ENCODE measurements at regions not wholly inside any gene's neighbourhood (a gene's known extent, or its start where the extent isn't known, plus 50 kb on each side); places are given as distances from the start of the nearest gene placed in this dataset.
"Not testable (repeated sequence)": the region's sequence is repeated elsewhere in the genome, so short reads cannot be mapped to it uniquely, and the experiment has no call there.

GRCh38 chrX:81979806-81980515 is 778.1 kb downstream of the SH3BGRL start:
- Histone ChIP-seq H3K4me3 (ENCODE audit: low read depth, low read length, poor library complexity, severe bottlenecking) (no peak overlapping the region), H3K27ac (ENCODE audit: low read depth, low read length, poor library complexity, severe bottlenecking) (no peak overlapping the region), H3K27me3 (replicated peaks; ENCODE audit: insufficient read depth, low read depth, low read length, poor library complexity) (no peaks in the 10 kb centered on the region), H3K9me3 (ENCODE audit: low read depth, low read length, poor library complexity, severe bottlenecking) (peaks cover 16% of the 10 kb centered on the region), H3K4me1 (ENCODE audit: insufficient read depth, low read length, poor library complexity, severe bottlenecking) (no peaks in the 10 kb centered on the region), H3K36me3 (ENCODE audit: insufficient read depth, low read length, poor library complexity, severe bottlenecking) (no peaks in the 10 kb centered on the region)
- CTCF ChIA-PET, result no interaction called here
- intact Hi-C loops (cut with micrococcal nuclease; ENCODE audit: unreplicated experiment), result no loop called here
- POLR2A ChIA-PET (ENCODE audit: low non-redundant PET), result no interaction called here
- DNase-seq (ENCODE audit: low spot score), result no peak
- TF ChIP-seq CTCF (conservative IDR thresholded peaks at IDR 0.05; ENCODE audit: low read depth, low read length), result no peak
- no peak for TF ChIP-seq EZH2 (IDR thresholded peaks at IDR 0.05; ENCODE audit: borderline replicate concordance, low read depth, low read length, poor library complexity, severe bottlenecking)
- no TSS peak for BruUV-seq (replicated peaks)

- H3K27ac ChIP-seq (ENCODE audit: low read depth, low read length, poor library complexity, severe bottlenecking); H3K4me3 ChIP-seq (ENCODE audit: low read depth, low read length, poor library complexity, severe bottlenecking); DNase-seq (ENCODE audit: low spot score); H3K27me3 ChIP-seq (replicated peaks; ENCODE audit: insufficient read depth, low read depth, low read length, poor library complexity); intact Hi-C loops (cut with micrococcal nuclease; ENCODE audit: unreplicated experiment); POLR2A ChIA-PET (ENCODE audit: low non-redundant PET); H3K4me1 ChIP-seq (ENCODE audit: insufficient read depth, low read length, poor library complexity, severe bottlenecking); H3K9me3 ChIP-seq (ENCODE audit: low read depth, low read length, poor library complexity, severe bottlenecking); CTCF ChIA-PET; H3K36me3 ChIP-seq (ENCODE audit: insufficient read depth, low read length, poor library complexity, severe bottlenecking); BruUV-seq (replicated peaks): not testable (repeated sequence)
Measured at GRCh38 chrX:81987217-81987616, 785.3 kb downstream of the SH3BGRL start.

DNA sequence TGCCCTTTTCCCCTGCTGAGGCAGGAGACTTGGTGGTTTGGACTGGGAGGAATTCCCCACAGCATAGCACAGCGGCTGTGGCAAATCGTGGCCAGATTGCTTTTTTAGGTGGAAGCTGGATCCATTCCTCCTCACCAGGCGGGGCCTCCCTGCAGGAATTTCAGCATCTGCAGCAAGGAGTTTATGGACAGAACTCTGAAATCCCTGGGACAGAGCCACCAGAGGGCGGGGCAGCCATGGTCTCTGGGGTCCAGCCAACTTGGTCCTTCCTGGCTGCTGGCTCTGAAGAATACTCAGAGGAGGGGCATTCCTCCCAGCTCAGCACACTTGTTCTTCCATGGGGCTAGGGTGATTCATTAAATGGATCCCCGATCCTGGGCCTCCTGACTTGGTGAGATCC is 794.3 kb downstream of the SH3BGRL start:
- Histone ChIP-seq H3K4me3 (ENCODE audit: low read depth, low read length, poor library complexity, severe bottlenecking) (no peak overlapping the region), H3K9me3 (ENCODE audit: low read depth, low read length, poor library complexity, severe bottlenecking) (peaks cover 30% of the 10 kb centered on the region), H3K27ac (ENCODE audit: low read depth, low read length, poor library complexity, severe bottlenecking) (no peak overlapping the region), H3K4me1 (ENCODE audit: insufficient read depth, low read length, poor library complexity, severe bottlenecking) (no peaks in the 10 kb centered on the region), H3K36me3 (ENCODE audit: insufficient read depth, low read length, poor library complexity, severe bottlenecking) (no peaks in the 10 kb centered on the region), H3K27me3 (replicated peaks; ENCODE audit: insufficient read depth, low read depth, low read length, poor library complexity) (no peaks in the 10 kb centered on the region)
- ChIA-PET CTCF (no interaction called here), POLR2A (ENCODE audit: low non-redundant PET) (no interaction called here)
- DNase-seq (ENCODE audit: low spot score), result no peak
- TF ChIP-seq EZH2 (IDR thresholded peaks at IDR 0.05; ENCODE audit: borderline replicate concordance, low read depth, low read length, poor library complexity, severe bottlenecking) (no peak), CTCF (conservative IDR thresholded peaks at IDR 0.05; ENCODE audit: low read depth, low read length) (no peak)
- BruUV-seq (replicated peaks), result no TSS peak
- intact Hi-C loops (cut with micrococcal nuclease; ENCODE audit: unreplicated experiment), result no loop called here

- H3K27ac ChIP-seq (ENCODE audit: low read depth, low read length, poor library complexity, severe bottlenecking), result no peak overlapping the region
- no peak for DNase-seq (ENCODE audit: low spot score)
- H3K27me3 ChIP-seq (replicated peaks; ENCODE audit: insufficient read depth, low read depth, low read length, poor library complexity), result no peaks in the 10 kb centered on the region
- intact Hi-C loops (cut with micrococcal nuclease; ENCODE audit: unreplicated experiment), result no loop called here
- no peak for TF ChIP-seq EZH2 (IDR thresholded peaks at IDR 0.05; ENCODE audit: borderline replicate concordance, low read depth, low read length, poor library complexity, severe bottlenecking)
- H3K4me3 ChIP-seq (ENCODE audit: low read depth, low read length, poor library complexity, severe bottlenecking), result no peak overlapping the region
- no peaks in the 10 kb centered on the region for H3K36me3 ChIP-seq (ENCODE audit: insufficient read depth, low read length, poor library complexity, severe bottlenecking)
- ChIA-PET POLR2A (ENCODE audit: low non-redundant PET) (interaction anchor here (0.6 kb wide), 1 partner anchor 450 kb away, joined by 3 read pairs; no protein-coding TSS in a partner anchor), CTCF (no interaction called here)
- no peaks in the 10 kb centered on the region for H3K4me1 ChIP-seq (ENCODE audit: insufficient read depth, low read length, poor library complexity, severe bottlenecking)
- peaks cover 12% of the 10 kb centered on the region for H3K9me3 ChIP-seq (ENCODE audit: low read depth, low read length, poor library complexity, severe bottlenecking)
- no TSS peak for BruUV-seq (replicated peaks)
Measured at GRCh38 chrX:82029571-82030218, 827.8 kb downstream of the SH3BGRL start.
